GM10847 (cell line): ENCODE measurements at regions not wholly inside any gene's neighbourhood (a gene's known extent, or its start where the extent isn't known, plus 50 kb on each side); places are given as distances from the start of the nearest gene placed in this dataset.

Source experiments
- POLR2A ChIP-seq: IDR thresholded peaks from 2 replicates; pipeline ENCODE4 v1.6.1; 2011; ENCODE audit not compliant: insufficient read length; ENCODE audit errors: extremely low read depth

DNA sequence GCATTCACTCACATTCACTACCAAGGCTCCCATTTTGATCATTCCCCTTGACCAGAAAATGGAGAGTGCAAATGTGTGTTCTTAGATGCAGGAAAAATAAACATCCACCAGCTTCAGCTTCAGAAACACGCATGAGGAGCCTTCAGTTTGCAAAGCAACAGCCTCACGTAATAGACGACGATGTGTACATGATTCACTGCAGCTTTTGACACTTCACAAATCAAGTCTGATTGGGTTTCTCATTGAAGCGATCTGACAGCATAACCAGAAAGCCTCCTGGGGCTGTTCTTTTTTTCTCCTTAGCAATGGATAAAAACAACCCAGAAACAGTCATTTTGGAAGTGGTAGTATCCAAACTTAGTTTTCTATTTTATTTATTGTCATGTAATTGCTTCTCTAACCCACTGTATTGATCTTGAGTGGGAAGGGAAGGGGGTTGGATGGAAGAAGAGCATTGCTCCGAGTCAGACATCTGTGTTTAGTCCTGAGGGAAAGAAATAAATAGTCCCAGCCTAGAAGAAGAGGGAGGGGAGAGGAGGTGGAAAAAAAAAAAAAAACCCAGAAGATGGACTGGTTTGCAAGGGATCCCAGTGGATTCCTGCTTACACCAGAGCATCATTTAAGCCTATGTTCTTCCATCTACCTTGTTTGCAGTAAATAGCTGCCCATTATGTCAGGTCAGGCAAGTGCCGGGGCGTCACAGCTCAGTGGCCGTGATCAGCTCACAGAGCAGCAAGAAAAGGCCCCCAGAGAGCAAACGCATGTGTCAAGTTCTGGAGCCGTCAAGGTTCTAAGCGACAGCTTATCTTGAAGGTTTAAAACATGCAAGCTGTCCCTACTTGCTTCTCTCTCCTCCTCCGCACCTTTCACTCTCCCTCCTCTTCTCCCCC lies 190.2 kb upstream of the SNX2 start:
- TF ChIP-seq POLR2A: no peak

- no peak for TF ChIP-seq POLR2A
Measured at GRCh38 chr5:122585371-122585770, 189.5 kb upstream of the SNX2 start.

GRCh38 chr5:122586351-122586750 lies 188.5 kb upstream of the SNX2 start:
- TF ChIP-seq POLR2A: no peak

DNA sequence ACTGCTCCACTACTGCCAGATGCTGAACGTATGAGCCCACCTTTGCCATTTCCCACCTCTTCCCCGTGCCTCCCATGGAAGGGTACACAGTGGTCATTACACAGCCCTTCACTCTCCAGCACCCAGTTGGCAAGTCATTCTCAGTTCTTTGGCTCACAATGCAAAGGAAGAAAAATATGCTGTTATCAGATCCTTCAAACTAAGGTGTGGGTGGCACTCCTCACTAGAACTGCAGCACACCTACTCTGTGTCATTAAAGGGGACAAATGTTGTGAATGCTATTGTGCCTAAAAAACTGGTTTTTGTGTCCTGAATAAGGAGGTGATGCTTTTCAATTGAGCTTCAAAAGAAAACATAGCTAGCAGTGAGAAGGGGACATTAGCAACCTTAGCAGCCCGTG lies 183.1 kb upstream of the SNX2 start:
- TF ChIP-seq POLR2A: no peak

DNA sequence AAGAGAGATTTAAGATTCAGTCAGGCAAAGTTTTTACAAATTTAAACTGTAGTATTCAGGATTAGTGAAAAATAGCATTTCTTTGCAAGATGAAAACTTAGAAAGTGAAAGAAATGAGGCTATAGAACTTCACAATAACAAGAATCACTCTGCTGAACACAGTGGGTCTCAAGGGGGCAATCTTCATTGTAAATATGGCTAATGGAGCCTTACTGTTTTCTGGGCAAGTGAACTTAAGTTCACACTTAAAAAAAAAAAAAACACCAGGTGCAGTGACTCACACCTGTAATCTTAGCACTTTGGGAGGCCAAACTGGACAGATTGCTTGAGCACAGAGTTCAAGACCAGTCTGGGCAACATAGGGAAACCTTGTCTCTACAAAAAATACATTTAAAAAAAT lies 175.9 kb upstream of the SNX2 start:
- no peak for TF ChIP-seq POLR2A

- no peak for TF ChIP-seq POLR2A
Measured at GRCh38 chr5:122600924-122601323, 174.0 kb upstream of the SNX2 start.

DNA sequence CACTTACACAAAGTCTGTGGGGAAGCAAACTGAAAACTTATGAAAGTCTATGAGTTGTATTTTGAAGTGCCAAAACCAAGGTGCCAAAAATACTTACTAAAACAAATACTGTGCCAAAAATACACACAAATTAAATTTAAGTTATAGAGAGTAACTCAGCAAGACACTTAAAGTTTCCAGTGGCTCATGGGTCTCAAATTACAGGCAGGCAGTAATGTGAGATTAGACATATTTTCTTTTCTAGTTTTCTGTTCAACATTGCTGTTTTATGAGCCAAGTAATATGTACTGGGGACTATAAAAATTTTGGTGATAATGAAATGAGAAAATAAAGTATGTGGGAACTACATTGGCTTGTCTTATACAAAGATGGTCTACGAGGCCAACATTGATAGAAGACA lies 172.2 kb upstream of the SNX2 start:
- TF ChIP-seq POLR2A: no peak

DNA sequence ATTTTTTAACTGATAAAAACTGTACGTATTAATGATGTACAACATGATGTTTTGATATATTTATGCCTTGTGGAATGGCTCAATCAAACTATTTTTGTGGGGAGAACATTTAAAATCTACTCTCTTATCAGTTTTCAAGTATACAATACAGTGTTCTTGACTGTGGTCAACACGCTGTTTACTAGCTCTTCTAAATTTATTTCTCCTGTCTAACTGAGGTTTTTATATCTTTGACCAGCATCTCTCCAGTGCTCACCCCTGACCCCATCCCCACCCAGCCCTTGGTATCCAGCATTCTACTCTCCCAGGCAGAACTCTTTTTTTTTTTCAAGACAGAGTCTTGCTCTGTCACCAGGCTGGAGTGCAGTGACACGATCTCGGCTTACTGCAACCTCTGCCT lies 169.6 kb upstream of the SNX2 start:
- TF ChIP-seq POLR2A: no peak

GRCh38 chr5:122607818-122608217 lies 167.1 kb upstream of the SNX2 start:
- no peak for TF ChIP-seq POLR2A

DNA sequence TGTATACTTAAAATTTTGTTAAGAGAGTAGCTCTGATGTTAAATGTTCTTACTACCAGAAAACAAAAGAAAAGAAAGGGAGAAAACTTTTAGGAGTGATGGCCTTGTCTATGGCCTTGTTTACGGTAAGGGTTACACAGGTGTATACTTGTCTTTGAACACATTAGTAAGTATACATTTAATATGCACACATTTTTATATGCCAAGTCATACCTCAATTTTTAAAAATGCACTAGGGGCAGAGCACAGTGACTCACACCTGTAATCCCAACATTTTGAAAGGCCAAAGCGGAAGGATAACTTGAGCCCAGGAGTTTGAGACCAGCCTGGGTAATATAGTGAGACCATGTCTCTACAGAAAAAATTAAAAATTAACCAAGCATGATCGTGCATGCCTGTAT lies 166.7 kb upstream of the SNX2 start:
- TF ChIP-seq POLR2A: no peak

- TF ChIP-seq POLR2A: no peak
Measured at GRCh38 chr5:122611406-122611805, 163.5 kb upstream of the SNX2 start.

- no peak for TF ChIP-seq POLR2A
Measured at GRCh38 chr5:122612901-122613300, 162.0 kb upstream of the SNX2 start.

DNA sequence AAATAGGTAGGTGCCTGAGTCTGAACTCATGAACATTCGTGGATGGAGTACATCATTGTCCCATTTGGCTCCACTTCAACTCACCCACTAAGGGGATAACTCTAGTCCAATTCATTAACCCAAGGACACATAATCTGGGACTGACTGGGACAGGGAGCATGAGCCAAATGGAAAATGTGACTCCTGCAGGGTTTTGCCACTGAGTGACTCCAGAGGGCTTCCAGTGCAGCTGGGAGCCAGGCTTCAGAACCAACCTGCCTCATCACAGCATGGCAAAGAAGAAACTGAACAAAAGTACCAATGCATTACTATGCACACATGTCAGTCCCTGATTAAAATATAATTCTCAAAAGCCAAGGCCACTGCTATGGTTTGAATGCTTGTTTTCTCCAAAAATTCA lies 159.7 kb upstream of the SNX2 start:
- no peak for TF ChIP-seq POLR2A

- no peak for TF ChIP-seq POLR2A
Measured at GRCh38 chr5:122615832-122616231, 159.0 kb upstream of the SNX2 start.

DNA sequence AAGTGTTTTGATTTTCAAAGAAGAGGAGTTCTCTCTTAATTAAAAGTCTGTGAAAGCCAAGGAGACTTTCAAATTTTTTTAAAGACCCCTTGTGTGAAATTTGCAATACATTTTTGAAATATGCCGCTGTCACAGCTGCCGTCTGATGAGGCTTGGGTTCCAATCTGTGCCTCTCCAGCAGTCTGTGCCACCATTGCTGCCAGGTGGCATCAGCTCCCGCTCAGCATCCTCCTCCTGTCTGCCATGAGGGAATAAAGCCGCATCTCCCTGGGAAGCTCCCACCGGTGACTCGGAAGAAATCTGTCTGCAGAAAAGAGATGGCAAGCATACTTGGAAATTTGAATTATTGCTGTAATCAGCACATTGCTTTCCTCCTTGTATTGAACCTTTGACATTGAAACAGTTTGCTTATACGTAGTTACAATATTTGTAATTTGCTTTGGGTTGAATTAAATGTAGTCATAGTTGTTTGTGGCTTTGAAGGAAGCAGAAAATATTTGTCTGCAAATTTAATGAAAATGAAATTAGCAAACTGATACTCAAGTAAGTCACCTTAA lies 145.7 kb upstream of the SNX2 start:
- no peak for TF ChIP-seq POLR2A

- no peak for TF ChIP-seq POLR2A
Measured at GRCh38 chr5:122638581-122638980, 136.3 kb upstream of the SNX2 start.

DNA sequence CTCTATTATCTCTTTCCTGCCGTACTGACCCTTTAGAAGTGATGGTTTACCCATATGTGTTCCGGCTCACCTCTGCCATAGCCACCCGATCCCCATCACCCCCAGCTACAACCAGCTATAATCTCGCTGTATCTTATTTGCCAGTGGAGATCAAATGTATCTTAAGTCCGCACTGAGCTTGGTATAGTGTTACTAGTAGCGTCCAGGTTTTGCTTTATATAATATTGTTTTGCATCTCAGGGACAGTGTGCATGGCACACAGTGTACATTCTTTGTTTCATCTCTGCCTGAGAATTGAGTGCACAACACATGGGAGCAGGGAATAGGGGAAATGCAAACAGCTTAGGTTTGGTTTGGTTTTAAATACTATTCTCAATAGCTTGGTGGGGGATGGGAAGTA lies 135.8 kb upstream of the SNX2 start:
- TF ChIP-seq POLR2A: no peak

DNA sequence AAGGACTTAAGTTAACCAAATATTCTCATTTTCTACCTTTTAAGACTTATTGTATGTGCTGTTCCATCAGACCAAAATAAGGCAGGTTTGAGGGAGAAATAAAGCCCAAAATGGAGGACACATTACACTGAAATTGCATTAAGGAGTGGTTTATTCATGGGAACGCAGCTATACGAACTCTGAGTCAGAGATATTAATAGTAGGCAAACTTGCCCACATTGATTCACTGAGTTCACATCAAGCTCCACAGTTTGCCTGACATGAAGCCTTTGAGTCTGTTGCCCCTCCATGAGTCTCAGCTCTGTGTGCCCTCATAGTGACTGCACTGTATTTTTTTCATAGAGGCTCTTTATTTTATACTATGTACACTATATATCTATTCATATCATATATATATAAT lies 135.0 kb upstream of the SNX2 start:
- TF ChIP-seq POLR2A: no peak

GRCh38 chr5:122649080-122649479 lies 125.8 kb upstream of the SNX2 start:
- no peak for TF ChIP-seq POLR2A
